Hepatocyte (in vitro differentiated cells): ENCODE measurements at regions not wholly inside any gene's neighbourhood (a gene's known extent, or its start where the extent isn't known, plus 50 kb on each side); places are given as distances from the start of the nearest gene placed in this dataset.

ENCODE experiments used
- DNase-seq: peaks from one replicate; pipeline ENCODE4 v3.0.0-alpha.2; 2016; ENCODE audit warnings: low spot score
- H2AFZ ChIP-seq: fragments of 200-600 bp; sonication (generic); 2 replicates; pipeline ENCODE4 v1.6.0; 2016; ENCODE audit warnings: antibody characterized with exemption, mild to moderate bottlenecking
- H3K27ac ChIP-seq: fragments of 200-600 bp; sonication (generic); 2 replicates; pipeline ENCODE4 v1.5.1; 2016; ENCODE audit warnings: mild to moderate bottlenecking
- H3K27me3 ChIP-seq: fragments of 200-600 bp; sonication (generic); 2 replicates; pipeline ENCODE4 v1.6.1; 2016
- H3K36me3 ChIP-seq: fragments of 200-600 bp; sonication (generic); replicated peaks from 2 replicates; pipeline ENCODE4 v1.5.1; 2016; ENCODE audit warnings: low read depth; ENCODE audit not compliant: insufficient read depth
- H3K4me1 ChIP-seq: fragments of 200-600 bp; sonication (generic); 2 replicates; pipeline ENCODE4 v1.5.1; 2016; ENCODE audit warnings: mild to moderate bottlenecking, moderate library complexity; ENCODE audit not compliant: insufficient read depth
- H3K4me2 ChIP-seq: fragments of 200-600 bp; sonication (generic); 2 replicates; pipeline ENCODE4 v1.6.0; 2016
- H3K4me3 ChIP-seq: fragments of 200-600 bp; sonication (generic); 2 replicates; pipeline ENCODE4 v1.5.1; 2016; ENCODE audit warnings: mild to moderate bottlenecking
- H3K79me2 ChIP-seq: fragments of 200-600 bp; sonication (generic); 2 replicates; pipeline ENCODE4 v1.6.0; 2017; ENCODE audit warnings: mild to moderate bottlenecking
- H3K9me2 ChIP-seq: fragments of 200-600 bp; sonication (generic); replicated peaks from 2 replicates; pipeline ENCODE4 v1.6.0; 2017; ENCODE audit warnings: mild to moderate bottlenecking; ENCODE audit not compliant: insufficient read depth
- H3K9me3 ChIP-seq: fragments of 200-600 bp; sonication (generic); 2 replicates; pipeline ENCODE4 v1.5.1; 2016; ENCODE audit warnings: low read depth, mild to moderate bottlenecking
- H4K20me1 ChIP-seq: fragments of 200-600 bp; sonication (generic); 2 replicates; pipeline ENCODE4 v1.6.0; 2016; ENCODE audit warnings: mild to moderate bottlenecking; ENCODE audit not compliant: insufficient read depth, poor library complexity, severe bottlenecking
- CTCF ChIP-seq: fragments of 200-600 bp; sonication (generic); IDR thresholded peaks from 2 replicates; pipeline ENCODE4 v1.5.1; 2016; ENCODE audit warnings: antibody characterized with exemption, mild to moderate bottlenecking; ENCODE audit not compliant: poor library complexity
- EZH2 ChIP-seq: fragments of 200-600 bp; sonication (generic); IDR thresholded peaks from 2 replicates; pipeline ENCODE4 v1.6.1; 2016; ENCODE audit warnings: antibody characterized with exemption, mild to moderate bottlenecking, borderline replicate concordance
- EZH2phosphoT487 ChIP-seq: fragments of 200-600 bp; sonication (generic); IDR thresholded peaks from one replicate; pipeline ENCODE4 v1.6.1; 2018; ENCODE audit warnings: antibody characterized with exemption, mild to moderate bottlenecking, low read depth, moderate library complexity; ENCODE audit not compliant: unreplicated experiment, severe bottlenecking
- WGBS: methylation state at CpG from one replicate; pipeline ENCODE4 v1.1.6; 2016; ENCODE audit warnings: low lambda C conversion rate; ENCODE audit errors: missing lambda C conversion rate; 5-methylcytosine and 5-hydroxymethylcytosine counted together

- no peak for DNase-seq
- no peak overlapping the region for H3K4me2 ChIP-seq
- H2AFZ ChIP-seq = no peak overlapping the region
- H3K4me1 ChIP-seq = no peaks in the 10 kb centered on the region
- 47% methylated on average over 4 of the region's 4 CpGs for WGBS
- no peaks in the 10 kb centered on the region for H3K9me3 ChIP-seq
- no peaks in the 10 kb centered on the region for H4K20me1 ChIP-seq
- no peaks in the 10 kb centered on the region for H3K9me2 ChIP-seq
- no peaks in the 10 kb centered on the region for H3K27me3 ChIP-seq
- TF ChIP-seq EZH2phosphoT487 (no peak), CTCF (no peak), EZH2 (no peak)
- no peak overlapping the region for H3K27ac ChIP-seq
- no peaks in the 10 kb centered on the region for H3K79me2 ChIP-seq
- no peaks in the 10 kb centered on the region for H3K36me3 ChIP-seq
- no peak overlapping the region for H3K4me3 ChIP-seq
These were observed 774.3 kb downstream of the KCTD16 start for GRCh38 chr5:144944936-144945335.

- DNase-seq = no peak
- Histone ChIP-seq H3K9me3 (no peaks in the 10 kb centered on the region), H3K9me2 (no peaks in the 10 kb centered on the region), H3K36me3 (no peaks in the 10 kb centered on the region), H3K4me3 (no peak overlapping the region), H3K4me2 (no peak overlapping the region), H3K79me2 (no peaks in the 10 kb centered on the region), H4K20me1 (no peaks in the 10 kb centered on the region), H3K27me3 (no peaks in the 10 kb centered on the region), H3K27ac (no peak overlapping the region), H3K4me1 (no peaks in the 10 kb centered on the region), H2AFZ (no peak overlapping the region)
- TF ChIP-seq EZH2 (no peak), CTCF (no peak)
These were observed 770.3 kb downstream of the KCTD16 start for GRCh38 chr5:144941004-144941403.

- WGBS = 96% methylated on average over 1 of the region's 1 CpG
- Histone ChIP-seq H2AFZ (no peak overlapping the region), H3K36me3 (no peaks in the 10 kb centered on the region), H3K27ac (no peak overlapping the region), H3K79me2 (no peaks in the 10 kb centered on the region), H3K4me1 (no peaks in the 10 kb centered on the region), H4K20me1 (no peaks in the 10 kb centered on the region), H3K9me3 (no peaks in the 10 kb centered on the region), H3K4me3 (no peak overlapping the region), H3K9me2 (no peaks in the 10 kb centered on the region), H3K4me2 (no peak overlapping the region), H3K27me3 (peaks cover 4% of the 10 kb centered on the region)
- DNase-seq = no peak
- no peak for TF ChIP-seq EZH2
- no peak for TF ChIP-seq EZH2phosphoT487
These were observed 747.7 kb downstream of the KCTD16 start for GRCh38 chr5:144918371-144918770.

GRCh38 chr5:144915452-144915851, 744.8 kb downstream of the KCTD16 start:
- Histone ChIP-seq H3K4me3 (no peak overlapping the region), H3K36me3 (no peaks in the 10 kb centered on the region), H3K9me2 (no peaks in the 10 kb centered on the region), H3K4me1 (no peaks in the 10 kb centered on the region), H2AFZ (no peak overlapping the region), H4K20me1 (no peaks in the 10 kb centered on the region), H3K79me2 (no peaks in the 10 kb centered on the region), H3K9me3 (no peaks in the 10 kb centered on the region), H3K4me2 (no peak overlapping the region), H3K27ac (no peak overlapping the region), H3K27me3 (peaks cover 4% of the 10 kb centered on the region)
- no peak for TF ChIP-seq CTCF
- TF ChIP-seq EZH2phosphoT487 = no peak
- TF ChIP-seq EZH2 = no peak
- DNase-seq = no peak
